ENCODE measurements at regions not wholly inside any gene's neighbourhood (a gene's known extent, or its start where the extent isn't known, plus 50 kb on each side); places are given as distances from the start of the nearest gene placed in this dataset.

- H3K4me3 ChIP-seq (ENCODE audit: low read depth, low read length): no peak overlapping the region
- no peak for TF ChIP-seq CTCF (IDR thresholded peaks at IDR 0.05; ENCODE audit: low read depth, low read length, missing control alignments)
- DNase-seq (ENCODE audit: low read depth): no peak
- in situ Hi-C loops (cut with HindIII; ENCODE audit: low sequenced_read_pairs): no loop called here
Observed at GRCh38 chr4:155430895-155431795, 54.4 kb upstream of the MAP9 start.

- in situ Hi-C loops (cut with HindIII; ENCODE audit: low sequenced_read_pairs): no loop called here
- no peak for DNase-seq (ENCODE audit: low read depth)
- no peak overlapping the region for H3K4me3 ChIP-seq (ENCODE audit: low read depth, low read length)
- TF ChIP-seq CTCF (IDR thresholded peaks at IDR 0.05; ENCODE audit: low read depth, low read length, missing control alignments): no peak
Observed at GRCh38 chr4:155428128-155428527, 51.4 kb upstream of the MAP9 start.

- TF ChIP-seq CTCF (IDR thresholded peaks at IDR 0.05; ENCODE audit: low read depth, low read length, missing control alignments): no peak
- in situ Hi-C loops (cut with HindIII; ENCODE audit: low sequenced_read_pairs): no loop called here
Observed at GRCh38 chr4:155426953-155427352, 50.2 kb upstream of the MAP9 start.

More at GRCh38 chr4:155426953-155427352, 50.2 kb upstream of the MAP9 start:
- no peak for DNase-seq (ENCODE audit: low read depth)
- no peak overlapping the region for H3K4me3 ChIP-seq (ENCODE audit: low read depth, low read length)
